ENCODE measurements at regions not wholly inside any gene's neighbourhood (a gene's known extent, or its start where the extent isn't known, plus 50 kb on each side); places are given as distances from the start of the nearest gene placed in this dataset.
"Not testable (repeated sequence)": the region's sequence is repeated elsewhere in the genome, so short reads cannot be mapped to it uniquely, and the experiment has no call there.

DNA sequence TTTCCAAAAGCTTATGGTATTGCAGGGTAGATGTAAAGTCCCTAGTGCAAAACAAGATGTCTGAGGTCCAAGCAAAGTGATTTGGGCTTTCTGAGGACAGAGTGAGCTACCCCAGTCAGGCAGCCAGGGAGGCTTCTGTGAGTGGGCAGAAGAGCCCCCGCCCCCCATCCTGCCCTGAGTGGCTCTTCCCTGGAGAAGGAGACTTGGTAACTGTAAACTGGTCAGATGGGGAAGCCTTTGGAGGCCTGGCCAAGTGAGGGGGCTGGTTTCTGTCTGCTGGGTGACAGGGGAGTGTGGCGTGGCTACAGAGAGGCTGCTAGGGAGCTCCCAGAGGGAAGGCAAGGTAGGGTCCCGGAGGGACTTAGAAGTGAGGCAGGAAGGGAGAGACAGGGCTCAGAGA lies 181.3 kb upstream of the HAAO start:
- H3K27ac ChIP-seq (ENCODE audit: insufficient read depth, low read length) = peak overlapping the region; percentile 6
- TF ChIP-seq, protein P1, sequence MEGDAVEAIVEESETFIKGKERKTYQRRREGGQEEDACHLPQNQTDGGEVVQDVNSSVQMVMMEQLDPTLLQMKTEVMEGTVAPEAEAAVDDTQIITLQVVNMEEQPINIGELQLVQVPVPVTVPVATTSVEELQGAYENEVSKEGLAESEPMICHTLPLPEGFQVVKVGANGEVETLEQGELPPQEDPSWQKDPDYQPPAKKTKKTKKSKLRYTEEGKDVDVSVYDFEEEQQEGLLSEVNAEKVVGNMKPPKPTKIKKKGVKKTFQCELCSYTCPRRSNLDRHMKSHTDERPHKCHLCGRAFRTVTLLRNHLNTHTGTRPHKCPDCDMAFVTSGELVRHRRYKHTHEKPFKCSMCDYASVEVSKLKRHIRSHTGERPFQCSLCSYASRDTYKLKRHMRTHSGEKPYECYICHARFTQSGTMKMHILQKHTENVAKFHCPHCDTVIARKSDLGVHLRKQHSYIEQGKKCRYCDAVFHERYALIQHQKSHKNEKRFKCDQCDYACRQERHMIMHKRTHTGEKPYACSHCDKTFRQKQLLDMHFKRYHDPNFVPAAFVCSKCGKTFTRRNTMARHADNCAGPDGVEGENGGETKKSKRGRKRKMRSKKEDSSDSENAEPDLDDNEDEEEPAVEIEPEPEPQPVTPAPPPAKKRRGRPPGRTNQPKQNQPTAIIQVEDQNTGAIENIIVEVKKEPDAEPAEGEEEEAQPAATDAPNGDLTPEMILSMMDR (conservative IDR thresholded peaks at IDR 0.05 in 1 of 2, IDR thresholded peaks at IDR 0.05 in 1 of 2; ENCODE audit: low read depth in 1 of 2, low read length in 2 of 2) = no peak
- TF ChIP-seq EZH2 (IDR thresholded peaks at IDR 0.05; ENCODE audit: low read length, missing control alignments) = no peak
- H4K20me1 ChIP-seq (ENCODE audit: control insufficient read depth, extremely low read depth, insufficient read depth, low read length) = no peaks in the 10 kb centered on the region
- no peak overlapping the region for H3K4me2 ChIP-seq (ENCODE audit: extremely low read depth, insufficient read depth, low read length)
- H3K9me3 ChIP-seq (ENCODE audit: control insufficient read depth, insufficient read depth, low read depth, low read length) = no peaks in the 10 kb centered on the region
- no peak overlapping the region for H3K9ac ChIP-seq (ENCODE audit: insufficient read depth, low read length)
- no peak overlapping the region for H2AFZ ChIP-seq (ENCODE audit: low read length)
- H3K27me3 ChIP-seq (ENCODE audit: control insufficient read depth, insufficient read depth, low read length) = no peaks in the 10 kb centered on the region
- no peaks in the 10 kb centered on the region for H3K36me3 ChIP-seq (ENCODE audit: control insufficient read depth, insufficient read depth, low read length)
- H3K4me1 ChIP-seq (ENCODE audit: control insufficient read depth, extremely low read depth, insufficient read depth, low read length) = peaks cover 30% of the 10 kb centered on the region
- peak in 1 of 2 donors; percentile 25 for DNase-seq (ENCODE audit: low read depth in 2 of 2)
- no peaks in the 10 kb centered on the region for H3K79me2 ChIP-seq (ENCODE audit: control insufficient read depth, insufficient read depth, low read length)
- no peak overlapping the region for H3K4me3 ChIP-seq (replicated peaks in 1 of 4; ENCODE audit: control extremely low read depth in 1 of 4, insufficient read depth in 1 of 4, low read depth in 3 of 4, low read length in 4 of 4)

DNA sequence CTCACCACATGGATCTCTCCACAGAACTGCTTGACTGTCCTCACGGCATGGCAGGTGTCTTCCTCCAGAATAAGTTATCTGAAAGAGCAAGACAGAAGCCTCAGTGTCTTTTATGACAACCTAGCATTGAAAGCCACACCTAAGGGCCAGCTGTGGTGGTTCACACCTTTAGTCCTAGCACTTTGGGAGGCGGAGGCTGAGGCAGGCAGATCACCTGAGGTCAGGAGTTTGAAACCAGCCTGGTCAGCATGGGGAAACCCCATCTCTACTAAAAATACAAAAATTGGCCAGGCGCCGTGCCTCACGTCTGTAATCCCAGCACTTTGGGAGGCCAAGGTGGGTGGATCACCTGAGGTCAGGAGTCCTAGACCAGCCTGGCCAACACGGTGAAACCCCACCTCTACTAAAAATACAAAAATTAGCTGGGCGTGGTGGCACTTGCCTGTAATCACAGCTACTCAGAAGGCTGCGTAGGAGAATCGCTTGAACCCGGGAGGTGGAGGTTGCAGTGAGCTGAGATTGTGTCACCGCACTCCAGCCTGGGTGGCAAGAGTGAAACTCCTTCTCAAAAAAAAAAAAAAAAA lies 180.6 kb upstream of the HAAO start:
- not testable (repeated sequence) for H4K20me1 ChIP-seq (ENCODE audit: control insufficient read depth, extremely low read depth, insufficient read depth, low read length); H3K9ac ChIP-seq (ENCODE audit: insufficient read depth, low read length); H2AFZ ChIP-seq (ENCODE audit: low read length); H3K79me2 ChIP-seq (ENCODE audit: control insufficient read depth, insufficient read depth, low read length); H3K27ac ChIP-seq (ENCODE audit: insufficient read depth, low read length); H3K4me3 ChIP-seq (replicated peaks in 1 of 4; ENCODE audit: control extremely low read depth in 1 of 4, insufficient read depth in 1 of 4, low read depth in 3 of 4, low read length in 4 of 4); H3K27me3 ChIP-seq (ENCODE audit: control insufficient read depth, insufficient read depth, low read length); H3K9me3 ChIP-seq (ENCODE audit: control insufficient read depth, insufficient read depth, low read depth, low read length); H3K36me3 ChIP-seq (ENCODE audit: control insufficient read depth, insufficient read depth, low read length); H3K4me2 ChIP-seq (ENCODE audit: extremely low read depth, insufficient read depth, low read length); DNase-seq (ENCODE audit: low read depth in 2 of 2)
- peaks cover 35% of the 10 kb centered on the region for H3K4me1 ChIP-seq (ENCODE audit: control insufficient read depth, extremely low read depth, insufficient read depth, low read length)

GRCh38 chr2:42971947-42972736 lies 179.8 kb upstream of the HAAO start:
- Histone ChIP-seq H3K4me1 (ENCODE audit: control insufficient read depth, extremely low read depth, insufficient read depth, low read length) (peaks cover 42% of the 10 kb centered on the region), H3K9me3 (ENCODE audit: control insufficient read depth, insufficient read depth, low read depth, low read length) (no peaks in the 10 kb centered on the region), H3K36me3 (ENCODE audit: control insufficient read depth, insufficient read depth, low read length) (no peaks in the 10 kb centered on the region), H3K79me2 (ENCODE audit: control insufficient read depth, insufficient read depth, low read length) (no peaks in the 10 kb centered on the region), H3K27me3 (ENCODE audit: control insufficient read depth, insufficient read depth, low read length) (no peaks in the 10 kb centered on the region), H3K4me2 (ENCODE audit: extremely low read depth, insufficient read depth, low read length) (no peak overlapping the region), H3K9ac (ENCODE audit: insufficient read depth, low read length) (no peak overlapping the region), H3K27ac (ENCODE audit: insufficient read depth, low read length) (peak overlapping the region; percentile 2), H2AFZ (ENCODE audit: low read length) (no peak overlapping the region), H3K4me3 (replicated peaks in 1 of 4; ENCODE audit: control extremely low read depth in 1 of 4, insufficient read depth in 1 of 4, low read depth in 3 of 4, low read length in 4 of 4) (no peak overlapping the region), H4K20me1 (ENCODE audit: control insufficient read depth, extremely low read depth, insufficient read depth, low read length) (no peaks in the 10 kb centered on the region)
- DNase-seq (ENCODE audit: low read depth in 2 of 2) = peak; percentile 33 to 45
- TF ChIP-seq, protein P1 (conservative IDR thresholded peaks at IDR 0.05 in 1 of 2, IDR thresholded peaks at IDR 0.05 in 1 of 2; ENCODE audit: low read depth in 1 of 2, low read length in 2 of 2) = no peak

All from fibroblast of lung (primary cell).